SH-SY5Y (cell line): ENCODE measurements at regions not wholly inside any gene's neighbourhood (a gene's known extent, or its start where the extent isn't known, plus 50 kb on each side); places are given as distances from the start of the nearest gene placed in this dataset.

Experiments used
- GATA2 ChIP-seq: IDR thresholded peaks from 2 replicates; pipeline ENCODE4 v1.6.1; 2011; ENCODE audit warnings: mild to moderate bottlenecking, low read depth, low read length
- GATA3 ChIP-seq: IDR thresholded peaks from 2 replicates; pipeline ENCODE4 v1.6.1; 2011; ENCODE audit warnings: low read depth, mild to moderate bottlenecking, low read length, moderate library complexity

- TF ChIP-seq GATA3 (no peak), GATA2 (no peak)
These were observed 52.8 kb upstream of the NSMCE3 start for GRCh38 chr15:29322415-29322814.
